ENCODE measurements at regions not wholly inside any gene's neighbourhood (a gene's known extent, or its start where the extent isn't known, plus 50 kb on each side); places are given as distances from the start of the nearest gene placed in this dataset.

- H3K4me3 ChIP-seq (ENCODE audit: insufficient read depth, low read depth, low read length) = no peak overlapping the region
- no peaks in the 10 kb centered on the region for H3K36me3 ChIP-seq (ENCODE audit: control insufficient read depth, insufficient read depth, low read length)
- H3K9me1 ChIP-seq (ENCODE audit: insufficient read depth, low read length) = no peaks in the 10 kb centered on the region
- H2BK120ac ChIP-seq (ENCODE audit: low read depth, low read length) = no peak overlapping the region
- TF ChIP-seq MAZ (IDR thresholded peaks at IDR 0.05; ENCODE audit: borderline replicate concordance, low read depth, low read length) (no peak), MXI1 (IDR thresholded peaks at IDR 0.05; ENCODE audit: borderline replicate concordance, low read depth, low read length) (no peak), FOS (IDR thresholded peaks at IDR 0.05; ENCODE audit: low read depth, low read length) (no peak), NFE2L2 (IDR thresholded peaks at IDR 0.05; ENCODE audit: low read depth, low read length) (no peak), SMC3 (IDR thresholded peaks at IDR 0.05; ENCODE audit: low read depth, low read length) (no peak), RAD21 (IDR thresholded peaks at IDR 0.05; ENCODE audit: low read length) (no peak), CTCF (conservative IDR thresholded peaks at IDR 0.05; ENCODE audit: low read depth, low read length) (no peak), RCOR1 (IDR thresholded peaks at IDR 0.05; ENCODE audit: insufficient replicate concordance, low read length) (no peak), POLR2A (IDR thresholded peaks at IDR 0.05; ENCODE audit: low read depth, low read length) (no peak), BHLHE40 (IDR thresholded peaks at IDR 0.05; ENCODE audit: low read depth, low read length) (no peak), ELK1 (IDR thresholded peaks at IDR 0.05; ENCODE audit: borderline replicate concordance, low read depth, low read length) (no peak), CHD1 (IDR thresholded peaks at IDR 0.05; ENCODE audit: low read depth, low read length) (no peak), CEBPB (IDR thresholded peaks at IDR 0.05; ENCODE audit: low read depth, low read length) (no peak), USF2 (IDR thresholded peaks at IDR 0.05; ENCODE audit: low read depth, low read length) (no peak), MAFK (IDR thresholded peaks at IDR 0.05; ENCODE audit: low read depth, low read length) (no peak), RFX5 (IDR thresholded peaks at IDR 0.05; ENCODE audit: low read depth, low read length) (no peak)
- no peak for ATAC-seq (ENCODE audit: low read depth)
- H2BK5ac ChIP-seq (ENCODE audit: low read depth, low read length, poor library complexity, severe bottlenecking) = no peak overlapping the region
- no peaks in the 10 kb centered on the region for H3K79me1 ChIP-seq (ENCODE audit: low read depth in 1 of 2, low read length in 2 of 2)
- no peak overlapping the region for H3K9ac ChIP-seq (ENCODE audit: low read depth, low read length)
- no peak overlapping the region for H4K5ac ChIP-seq (ENCODE audit: low read depth, low read length)
- H4K20me1 ChIP-seq (ENCODE audit: insufficient read depth, low read length) = no peaks in the 10 kb centered on the region
- H4K8ac ChIP-seq (ENCODE audit: low read depth in 2 of 2, low read length in 2 of 2) = no peak overlapping the region
- no CpG with 5 or more reads among the region's 2 CpGs for WGBS, 2 experiments (ENCODE audit: extremely low coverage in 2 of 2, insufficient read length in 1 of 2)
- H3K9me3 ChIP-seq (ENCODE audit: control insufficient read depth, insufficient read depth, low read length) = peaks cover 7% of the 10 kb centered on the region; the same call in 1 of the 2 replicates
- in situ Hi-C loops (cut with MboI; ENCODE audit: low sequenced_read_pairs) = no loop called here
- H2BK20ac ChIP-seq (ENCODE audit: low read depth, low read length) = no peak overlapping the region
- intact Hi-C loops (cut with micrococcal nuclease) = no loop called here
- ChIA-PET CTCF (no interaction called here), POLR2A (ENCODE audit: unreplicated experiment) (no interaction called here)
- BruUV-seq (replicated peaks) = no TSS peak
- no peak overlapping the region for H3K23ac ChIP-seq (ENCODE audit: low read depth, low read length)
- no peak overlapping the region for H3K56ac ChIP-seq (ENCODE audit: extremely low read depth, insufficient read depth, low read length)
- no peak overlapping the region for H4K91ac ChIP-seq (ENCODE audit: insufficient read depth, low read depth, low read length)
- H2AFZ ChIP-seq (replicated peaks; ENCODE audit: low read length, poor library complexity) = no peak overlapping the region
- no peak overlapping the region for H3K14ac ChIP-seq (replicated peaks; ENCODE audit: low read depth, low read length)
- dilution Hi-C loops (cut with HindIII; ENCODE audit: low sequenced_read_pairs, unreplicated experiment) = no loop called here
- H2AK9ac ChIP-seq (replicated peaks; ENCODE audit: low read depth, low read length, poor library complexity) = no peak overlapping the region
- no peak overlapping the region for H3K4me2 ChIP-seq (ENCODE audit: low read depth, low read length)
- no peak overlapping the region for H2BK15ac ChIP-seq (ENCODE audit: low read depth, low read length)
- no peak overlapping the region for H3K27ac ChIP-seq (ENCODE audit: insufficient read depth, low read length)
- H3K18ac ChIP-seq (ENCODE audit: low read depth, low read length) = no peak overlapping the region
- DNase-seq = no peak
- no peak overlapping the region for H3K4ac ChIP-seq (ENCODE audit: low read depth, low read length)
- no peaks in the 10 kb centered on the region for H3K4me1 ChIP-seq (ENCODE audit: control insufficient read depth, insufficient read depth, low read length)
- H3K27me3 ChIP-seq (ENCODE audit: control insufficient read depth, insufficient read depth, low read length) = no peaks in the 10 kb centered on the region
- H2AK5ac ChIP-seq (ENCODE audit: low read depth, low read length) = no peak overlapping the region
These were observed 317.6 kb upstream of the PROX1 start for GRCh38 chr1:213669964-213670691.

Measured in IMR-90 (cell line).